Sigmoid colon (tissue), 6 donors: ENCODE measurements at regions not wholly inside any gene's neighbourhood (a gene's known extent, or its start where the extent isn't known, plus 50 kb on each side); places are given as distances from the start of the nearest gene placed in this dataset.

Experiments
- DNase-seq: peaks from one replicate; pipeline ENCODE4 v3.0.0-alpha.2; 2019
- H3K27ac ChIP-seq, 4 donors: fragments of 200-600 bp; sonication (generic); one replicate each; pipeline ENCODE4 v1.5.1; 2016 to 2019; ENCODE audit warnings: mild to moderate bottlenecking in 1 of 4
- H3K27me3 ChIP-seq, 3 donors: fragments of 200-600 bp; sonication (generic); one replicate each; pipeline ENCODE4 v1.5.1; 2019; ENCODE audit warnings: mild to moderate bottlenecking in 1 of 3
- H3K36me3 ChIP-seq, 4 donors: fragments of 200-600 bp; sonication (generic); one replicate each; pipeline ENCODE4 v1.5.1; 2016 to 2019
- H3K4me1 ChIP-seq, 4 donors: fragments of 200-600 bp; sonication (generic); one replicate each; pipeline ENCODE4 v1.5.1; 2017 to 2019
- H3K4me3 ChIP-seq, 4 donors: fragments of 200-600 bp; sonication (generic); one replicate each; pipeline ENCODE4 v1.5.1; 2017 to 2019; ENCODE audit warnings: mild to moderate bottlenecking in 2 of 4, moderate library complexity in 1 of 4
- H3K9me3 ChIP-seq, 4 donors: fragments of 200-600 bp in 3 of 4; sonication (generic) in 3 of 4; one replicate each; pipeline versions ENCODE4 v1.5.1 to v1.6.1; 2013 to 2019
- CTCF ChIP-seq, 4 experiments: fragments of 450-650 bp in 3 of 4; fragments of 200-600 bp in 1 of 4; IDR thresholded peaks; one replicate each; pipeline ENCODE4 v1.5.1; 2016 to 2019; ENCODE audit warnings: antibody characterized with exemption in 4 of 4, mild to moderate bottlenecking in 3 of 4, moderate library complexity in 2 of 4
- EP300 ChIP-seq, 4 donors: sonication (generic); formaldehyde crosslinking; IDR thresholded peaks; one replicate each; pipeline ENCODE4 v1.6.1; 2017; ENCODE audit warnings: antibody characterized with exemption in 4 of 4
- POLR2A ChIP-seq, 2 donors: fragments of 450-650 bp; IDR thresholded peaks; one replicate each; pipeline ENCODE4 v1.6.1; 2016; ENCODE audit warnings: antibody characterized with exemption in 2 of 2, mild to moderate bottlenecking in 2 of 2, moderate library complexity in 2 of 2
- POLR2AphosphoS5 ChIP-seq, 4 donors: sonication (generic); formaldehyde crosslinking; IDR thresholded peaks; one replicate each; pipeline ENCODE4 v1.6.1; 2017; ENCODE audit warnings: antibody characterized with exemption in 4 of 4
- WGBS, 2 donors: extraction: QIAGEN DNeasy Blood & Tissue Kit; methylation state at CpG; one replicate each; pipeline ENCODE4 v1.1.7; 2013; 5-methylcytosine and 5-hydroxymethylcytosine counted together
- intact Hi-C: fragments of 100-400 bp; cut with DNase I; formaldehyde crosslinking; loops from one replicate; pipeline ENCODE4 v1.15.1; 2023
- donor health status: healthy with polysubstance abuse.
- donor health status: healthy.

- Histone ChIP-seq H3K27me3 (no peaks in the 10 kb centered on the region), H3K9me3 (no peaks in the 10 kb centered on the region), H3K4me3 (no peak overlapping the region), H3K4me1 (no peaks in the 10 kb centered on the region), H3K36me3 (no peaks in the 10 kb centered on the region), H3K27ac (no peak overlapping the region)
- TF ChIP-seq POLR2A (IDR thresholded peaks at IDR 0.05): no peak
- TF ChIP-seq CTCF (IDR thresholded peaks at IDR 0.05): no peak
- no peak for TF ChIP-seq EP300 (IDR thresholded peaks at IDR 0.05)
- no peak for TF ChIP-seq POLR2AphosphoS5 (IDR thresholded peaks at IDR 0.05)
- whole genome bisulfite sequencing, 2 donors: 81 to 88% methylated on average over 5 of the region's 5 CpGs
- intact Hi-C loops: no loop called here
- no peak for DNase-seq
These were observed 770.0 kb downstream of the MED13L start for GRCh38 chr12:115507560-115507889.

DNA sequence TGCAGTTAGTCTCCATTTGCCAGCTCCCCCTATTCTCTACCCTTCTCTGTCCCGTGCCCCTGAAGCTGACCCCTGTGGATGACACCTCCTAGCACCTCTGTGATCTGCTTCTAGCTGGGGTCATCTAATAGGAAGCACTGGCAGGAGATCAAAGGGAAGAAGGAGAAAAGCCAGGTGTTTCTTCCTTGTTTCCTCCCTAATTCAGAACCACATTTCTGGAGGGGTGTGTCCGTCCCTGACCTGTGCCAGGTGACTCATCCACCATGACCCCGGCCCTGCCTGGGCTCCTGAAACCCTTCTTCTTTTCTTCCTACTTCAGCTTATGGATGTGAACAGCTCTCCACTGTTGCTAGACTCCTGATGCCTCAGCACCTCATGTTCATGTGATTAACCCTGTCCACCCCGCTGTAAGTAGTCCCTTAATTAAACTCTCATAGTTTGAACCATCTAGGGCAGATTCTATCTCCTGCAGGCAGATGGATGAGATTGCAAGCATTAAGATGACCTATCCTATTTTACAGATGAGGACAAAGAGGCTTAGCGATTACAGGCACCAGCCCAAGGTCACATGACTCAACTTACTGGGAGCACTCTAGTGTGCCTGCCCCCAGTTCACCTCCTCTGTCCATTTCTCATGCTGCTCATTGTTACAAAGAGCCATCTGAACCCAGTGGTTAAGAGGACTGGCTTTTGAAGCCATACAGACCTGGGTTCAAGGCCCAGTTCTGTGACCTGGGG lies 770.5 kb downstream of the MED13L start:
- TF ChIP-seq CTCF (IDR thresholded peaks at IDR 0.05) (no peak), EP300 (IDR thresholded peaks at IDR 0.05) (no peak), POLR2A (IDR thresholded peaks at IDR 0.05) (no peak), POLR2AphosphoS5 (IDR thresholded peaks at IDR 0.05) (no peak)
- DNase-seq: no peak
- Histone ChIP-seq H3K36me3 (no peaks in the 10 kb centered on the region), H3K27me3 (no peaks in the 10 kb centered on the region), H3K27ac (no peak overlapping the region), H3K4me1 (no peaks in the 10 kb centered on the region), H3K9me3 (no peaks in the 10 kb centered on the region), H3K4me3 (no peak overlapping the region)
- intact Hi-C loops: no loop called here
- 42 to 71% methylated on average over 5 of the region's 5 CpGs for WGBS, 2 donors

GRCh38 chr12:115504306-115505290 lies 772.9 kb downstream of the MED13L start:
- Histone ChIP-seq H3K27ac (peak overlapping the region in 1 of 4 donors; percentile 38), H3K4me1 (no peaks in the 10 kb centered on the region), H3K36me3 (no peaks in the 10 kb centered on the region), H3K9me3 (no peaks in the 10 kb centered on the region), H3K27me3 (no peaks in the 10 kb centered on the region), H3K4me3 (no peak overlapping the region)
- DNase-seq: no peak
- TF ChIP-seq POLR2AphosphoS5 (IDR thresholded peaks at IDR 0.05) (no peak), POLR2A (IDR thresholded peaks at IDR 0.05) (no peak), EP300 (IDR thresholded peaks at IDR 0.05) (no peak), CTCF (IDR thresholded peaks at IDR 0.05) (no peak)
- intact Hi-C loops: no loop called here
- 66 to 89% methylated on average over 16 of the region's 16 CpGs for WGBS, 2 donors

DNA sequence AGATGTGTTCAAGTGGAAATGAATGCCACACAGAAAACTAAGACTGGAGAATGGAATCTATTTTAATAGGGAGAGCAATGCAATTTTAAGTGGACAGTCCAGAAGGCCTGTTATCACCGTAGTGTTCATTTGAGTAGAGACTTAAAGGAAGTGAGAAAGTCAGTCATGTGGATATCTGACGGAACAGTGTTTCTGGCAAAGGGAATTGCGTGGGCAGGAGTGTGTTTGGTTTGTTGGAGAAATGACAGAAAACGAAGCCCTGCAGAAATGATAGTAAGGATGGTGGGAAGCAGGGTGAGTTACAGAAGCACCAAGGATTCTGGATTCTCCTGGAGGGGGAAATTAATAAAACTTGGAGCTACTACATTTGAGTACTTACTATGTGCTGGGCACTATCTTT lies 776.6 kb downstream of the MED13L start:
- H3K36me3 ChIP-seq: no peaks in the 10 kb centered on the region
- WGBS, 2 donors: 81 to 86% methylated on average over 4 of the region's 4 CpGs
- intact Hi-C loops: no loop called here

More for the DNA sequence above, 776.6 kb downstream of the MED13L start:
- H3K4me3 ChIP-seq: no peak overlapping the region
- no peaks in the 10 kb centered on the region for H3K4me1 ChIP-seq
- H3K9me3 ChIP-seq: no peaks in the 10 kb centered on the region
- TF ChIP-seq CTCF (IDR thresholded peaks at IDR 0.05) (no peak), EP300 (IDR thresholded peaks at IDR 0.05) (no peak), POLR2A (IDR thresholded peaks at IDR 0.05) (no peak), POLR2AphosphoS5 (IDR thresholded peaks at IDR 0.05) (no peak)
- H3K27ac ChIP-seq: no peak overlapping the region
- DNase-seq: no peak
- no peaks in the 10 kb centered on the region for H3K27me3 ChIP-seq
